GM12874 (cell line): ENCODE measurements at regions not wholly inside any gene's neighbourhood (a gene's known extent, or its start where the extent isn't known, plus 50 kb on each side); places are given as distances from the start of the nearest gene placed in this dataset.

Experiments used
- TF ChIP-seq, protein P1 (sequence below): IDR thresholded peaks from 2 replicates; pipeline ENCODE4 v1.5.1; 2011; ENCODE audit warnings: low read depth, mild to moderate bottlenecking, control low read depth, low read length, moderate library complexity; ENCODE audit not compliant: insufficient read depth

DNA sequence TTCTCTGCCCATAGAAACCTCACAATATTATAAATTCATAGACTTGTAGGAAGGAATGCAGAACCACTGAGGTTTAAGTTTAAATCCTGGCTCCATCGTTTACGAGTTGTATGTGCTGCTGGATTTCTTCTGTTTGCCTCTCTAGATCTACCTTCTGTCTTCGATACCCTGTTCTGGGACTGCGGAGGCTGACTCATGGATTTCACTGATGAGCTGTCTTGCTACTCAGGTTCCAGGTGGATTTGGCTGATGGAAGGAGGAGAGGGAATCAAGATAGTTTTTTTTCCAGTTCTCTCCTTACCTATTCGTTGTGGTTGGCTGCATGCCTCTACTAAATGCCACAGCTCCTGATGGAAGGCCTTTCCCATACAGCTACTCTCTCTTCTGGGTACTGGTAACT is 375.8 kb downstream of the REEP3 start:
- TF ChIP-seq, protein P1, sequence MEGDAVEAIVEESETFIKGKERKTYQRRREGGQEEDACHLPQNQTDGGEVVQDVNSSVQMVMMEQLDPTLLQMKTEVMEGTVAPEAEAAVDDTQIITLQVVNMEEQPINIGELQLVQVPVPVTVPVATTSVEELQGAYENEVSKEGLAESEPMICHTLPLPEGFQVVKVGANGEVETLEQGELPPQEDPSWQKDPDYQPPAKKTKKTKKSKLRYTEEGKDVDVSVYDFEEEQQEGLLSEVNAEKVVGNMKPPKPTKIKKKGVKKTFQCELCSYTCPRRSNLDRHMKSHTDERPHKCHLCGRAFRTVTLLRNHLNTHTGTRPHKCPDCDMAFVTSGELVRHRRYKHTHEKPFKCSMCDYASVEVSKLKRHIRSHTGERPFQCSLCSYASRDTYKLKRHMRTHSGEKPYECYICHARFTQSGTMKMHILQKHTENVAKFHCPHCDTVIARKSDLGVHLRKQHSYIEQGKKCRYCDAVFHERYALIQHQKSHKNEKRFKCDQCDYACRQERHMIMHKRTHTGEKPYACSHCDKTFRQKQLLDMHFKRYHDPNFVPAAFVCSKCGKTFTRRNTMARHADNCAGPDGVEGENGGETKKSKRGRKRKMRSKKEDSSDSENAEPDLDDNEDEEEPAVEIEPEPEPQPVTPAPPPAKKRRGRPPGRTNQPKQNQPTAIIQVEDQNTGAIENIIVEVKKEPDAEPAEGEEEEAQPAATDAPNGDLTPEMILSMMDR, result no peak

DNA sequence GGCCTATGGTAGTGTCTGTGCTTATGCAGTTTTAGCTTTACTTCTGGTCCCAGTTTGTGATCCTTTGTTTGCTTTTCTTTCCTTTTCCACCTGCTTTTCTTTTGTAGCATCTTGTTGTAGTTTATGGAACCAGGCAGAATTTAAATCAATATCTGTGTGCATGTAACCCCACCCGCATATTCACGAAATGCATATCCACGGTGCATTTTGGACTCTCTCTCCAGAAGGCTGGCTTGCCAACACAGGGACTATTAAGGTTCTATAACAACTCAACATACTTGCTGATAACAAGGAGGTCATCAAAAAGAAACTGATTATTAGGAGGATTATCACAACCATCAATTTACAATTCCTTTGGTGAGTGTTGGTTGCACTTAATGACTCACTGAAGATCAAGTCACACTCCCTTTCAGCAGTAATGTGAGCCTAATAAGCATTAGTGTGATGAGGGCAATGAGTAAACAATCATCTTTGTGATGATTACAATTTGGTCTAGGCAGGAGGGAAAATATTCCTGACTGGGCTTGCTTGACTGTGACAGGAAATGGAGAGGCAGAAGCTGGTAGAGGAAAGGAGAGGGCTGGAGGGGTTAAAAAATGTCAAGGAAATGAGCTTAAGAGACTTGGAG is 378.6 kb downstream of the REEP3 start:
- TF ChIP-seq, protein P1, result no peak

DNA sequence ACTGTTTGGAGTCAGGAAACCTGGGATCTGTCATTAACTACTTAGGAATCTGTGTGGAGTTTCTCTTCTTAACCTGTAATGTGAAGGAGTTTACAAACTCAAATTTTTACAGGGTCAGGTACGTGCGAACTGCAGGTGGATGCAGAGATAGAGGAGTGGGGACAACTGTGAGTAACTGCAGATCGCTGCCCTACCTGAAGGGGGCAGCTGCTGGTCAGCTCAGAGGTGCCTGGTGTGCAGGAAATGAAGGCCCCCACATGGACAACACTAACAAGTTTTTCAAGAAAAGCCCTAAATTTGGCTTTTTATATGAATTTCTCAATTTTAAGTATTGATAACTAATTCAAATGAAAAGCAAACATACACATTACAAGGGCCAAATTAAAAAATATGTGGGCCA is 380.0 kb downstream of the REEP3 start:
- TF ChIP-seq, protein P1, result peak; percentile 66

DNA sequence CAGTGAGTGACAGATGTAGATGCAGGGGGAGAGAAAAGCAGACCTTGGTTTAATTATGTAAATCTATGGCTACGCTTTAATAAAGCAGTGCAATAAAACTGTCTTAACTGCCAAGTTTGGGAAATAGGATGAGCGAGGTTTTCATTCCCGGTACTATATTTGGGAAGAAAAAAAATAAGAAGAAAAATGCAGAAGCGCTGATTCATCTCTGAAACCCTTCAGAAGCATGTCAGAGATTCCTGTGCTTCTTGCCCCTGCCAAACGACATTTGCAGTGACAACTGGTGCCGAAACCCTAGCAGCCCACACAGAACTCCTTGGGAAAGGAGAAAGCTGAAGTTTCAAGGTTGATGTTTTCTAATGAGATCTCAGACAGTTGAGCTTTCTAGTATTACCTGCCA is 380.7 kb downstream of the REEP3 start:
- TF ChIP-seq, protein P1, result no peak

DNA sequence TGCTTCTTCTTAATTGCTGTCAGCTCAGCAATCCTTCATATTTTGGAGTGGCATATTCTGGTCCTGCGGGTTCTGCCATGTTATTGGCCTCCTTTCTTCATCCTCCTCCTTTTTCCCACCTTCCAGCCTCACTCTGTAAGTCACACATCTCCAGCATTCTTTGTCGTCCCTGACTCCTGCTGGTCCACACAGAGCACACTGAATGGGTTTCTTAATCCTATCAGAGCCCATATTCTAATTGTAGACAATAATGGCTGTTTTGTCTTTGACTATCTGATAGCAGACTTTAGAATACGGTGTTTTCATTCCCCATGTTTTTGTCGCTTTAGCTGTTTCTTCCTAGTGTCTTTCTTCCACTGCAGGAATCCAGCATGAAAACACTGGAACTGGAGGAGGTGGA is 389.6 kb downstream of the REEP3 start:
- TF ChIP-seq, protein P1, result no peak

DNA sequence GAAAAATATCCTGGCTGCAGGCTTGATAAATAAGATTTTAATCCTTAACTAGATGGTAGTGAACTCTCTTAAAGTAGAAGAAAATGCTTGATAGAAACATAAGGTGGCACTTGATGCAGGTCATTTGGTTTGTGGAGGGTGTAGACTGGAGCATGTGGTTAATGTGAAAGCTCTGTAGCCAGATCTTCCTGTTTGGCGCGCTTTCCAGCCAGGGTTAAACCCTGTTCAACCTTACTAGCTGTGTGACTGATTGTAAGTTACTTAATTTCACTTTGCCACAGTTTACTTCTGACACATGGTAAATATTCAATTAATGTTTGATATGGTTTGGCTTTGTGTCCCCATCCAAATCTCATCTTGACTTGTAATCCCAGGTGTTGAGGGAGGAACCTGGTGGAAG is 394.0 kb downstream of the REEP3 start:
- TF ChIP-seq, protein P1, result no peak

DNA sequence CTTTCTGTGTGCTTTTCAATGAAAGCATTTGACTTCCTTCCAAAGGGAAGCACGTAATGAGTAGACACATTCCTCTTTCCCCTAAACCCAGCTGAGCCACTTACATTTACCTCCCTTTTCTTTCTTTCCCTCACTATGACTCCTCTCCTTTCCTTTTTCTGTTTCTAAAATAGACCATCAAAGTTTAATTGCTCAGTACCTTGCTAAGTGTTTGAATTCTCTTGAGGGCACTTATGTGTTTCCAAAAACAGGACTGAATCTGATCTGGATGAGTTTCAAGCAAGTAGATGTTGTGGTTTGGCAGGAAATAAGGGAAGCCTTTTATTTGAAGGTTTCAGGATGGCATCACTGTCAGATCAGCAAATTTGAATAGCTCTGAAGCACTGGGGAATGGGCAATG is 396.2 kb downstream of the REEP3 start:
- TF ChIP-seq, protein P1, result no peak
